HG03064 (cell line): ENCODE measurements at regions not wholly inside any gene's neighbourhood (a gene's known extent, or its start where the extent isn't known, plus 50 kb on each side); places are given as distances from the start of the nearest gene placed in this dataset.
A peak's percentile ranks its signal among the peaks of the same experiment; 100 is the strongest.
"Not testable (repeated sequence)": the region's sequence is repeated elsewhere in the genome, so short reads cannot be mapped to it uniquely, and the experiment has no call there.

ENCODE experiments used
- ATAC-seq: cut with Tn5 transposase; IDR thresholded peaks from one replicate; pipeline ENCODE4 v1.9.1; 2021; ENCODE audit warnings: low read depth; ENCODE audit not compliant: unreplicated experiment

DNA sequence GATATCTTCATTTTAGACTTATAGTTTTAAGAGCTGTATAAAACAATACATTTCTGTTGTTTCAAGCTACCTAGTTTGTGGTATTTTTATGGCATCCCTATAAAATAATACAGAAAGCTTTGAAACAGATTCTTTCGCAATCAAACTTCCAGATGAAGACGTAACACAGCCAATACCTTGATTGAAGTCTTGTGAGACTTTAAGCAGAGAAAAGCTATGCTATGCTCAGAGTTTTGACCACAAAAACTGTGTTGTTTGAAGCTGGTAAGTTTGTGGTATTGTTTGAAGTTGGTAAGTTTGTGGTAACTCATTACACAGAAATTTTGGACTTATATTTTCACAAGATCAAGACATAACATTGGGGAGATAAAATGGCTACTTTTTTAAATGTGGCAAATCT, 201.8 kb upstream of the UGT8 start:
- ATAC-seq: no peak

DNA sequence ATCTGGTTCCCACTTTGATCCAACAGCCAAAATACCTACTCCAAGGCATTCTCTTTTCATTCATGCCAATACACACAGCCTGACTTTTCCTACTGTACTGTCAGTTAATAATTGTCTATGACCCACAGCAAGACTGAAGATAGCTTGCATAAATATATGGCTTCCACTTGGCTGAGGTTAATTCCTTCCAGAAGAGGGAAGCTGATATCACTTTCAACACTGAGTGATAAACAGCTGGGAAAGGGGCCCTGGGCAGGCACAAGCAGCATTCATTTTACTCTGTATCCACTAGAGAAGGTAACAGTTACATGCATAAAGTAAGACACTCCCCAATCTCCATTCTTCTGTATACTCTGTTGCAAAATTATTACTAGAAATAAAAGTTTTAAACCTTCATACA, 200.2 kb upstream of the UGT8 start:
- ATAC-seq: no peak

DNA sequence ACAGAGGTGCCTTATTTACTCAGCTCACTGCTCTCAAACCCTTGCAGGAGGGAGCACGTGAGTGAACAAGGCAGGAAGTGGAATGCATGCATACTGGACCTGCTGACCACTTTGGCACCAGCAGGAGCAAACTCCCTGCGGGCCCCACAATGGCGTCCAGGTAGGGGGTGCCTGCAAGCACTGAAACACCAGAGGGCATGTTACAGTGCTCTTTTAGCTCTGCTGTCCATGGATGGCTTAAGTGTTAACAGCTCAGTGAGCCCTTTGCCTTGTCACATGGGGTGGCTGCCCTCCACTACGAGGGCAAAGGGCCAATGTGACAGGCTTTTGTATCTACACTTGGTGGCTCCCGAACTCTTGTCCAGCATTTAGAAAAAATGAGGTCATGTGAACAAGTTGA, 199.5 kb upstream of the UGT8 start:
- no peak for ATAC-seq

DNA sequence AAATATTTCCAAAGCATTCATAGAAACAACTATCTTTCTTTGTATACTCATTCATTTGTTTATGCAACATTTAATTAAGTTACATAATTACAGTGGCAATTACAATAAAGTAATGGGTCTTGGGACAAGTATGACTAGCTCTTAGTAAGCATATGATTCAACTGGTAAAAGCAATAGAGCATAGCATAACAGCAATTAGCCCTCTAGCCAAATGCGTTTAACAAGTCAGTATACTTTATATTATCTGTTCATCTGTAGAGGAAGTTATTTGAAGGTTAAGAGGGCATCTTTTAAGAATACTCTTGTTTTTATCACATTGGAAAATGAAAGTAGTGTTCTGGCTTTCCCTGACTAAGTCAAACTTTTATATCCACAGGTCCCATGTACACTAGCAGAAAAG, 198.1 kb upstream of the UGT8 start:
- no peak for ATAC-seq

DNA sequence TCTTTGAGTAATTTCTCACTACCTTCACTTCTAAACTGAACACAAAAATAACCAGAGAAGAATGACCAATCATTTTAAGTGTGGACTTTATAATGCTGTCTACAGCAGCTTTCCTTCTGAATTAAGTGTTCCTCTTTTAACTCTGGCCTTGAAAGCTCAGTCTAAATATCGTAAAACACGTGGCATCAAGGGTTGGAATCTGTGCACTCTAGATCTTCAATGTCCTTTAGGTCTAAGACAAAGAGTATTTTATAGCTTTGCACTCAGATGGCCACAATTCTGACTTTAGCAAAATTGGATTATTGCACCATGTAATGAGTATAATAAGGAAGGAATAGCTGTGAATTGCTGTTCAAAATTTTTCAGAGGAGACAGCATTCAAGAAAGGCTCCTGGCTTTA, 197.1 kb upstream of the UGT8 start:
- no peak for ATAC-seq

DNA sequence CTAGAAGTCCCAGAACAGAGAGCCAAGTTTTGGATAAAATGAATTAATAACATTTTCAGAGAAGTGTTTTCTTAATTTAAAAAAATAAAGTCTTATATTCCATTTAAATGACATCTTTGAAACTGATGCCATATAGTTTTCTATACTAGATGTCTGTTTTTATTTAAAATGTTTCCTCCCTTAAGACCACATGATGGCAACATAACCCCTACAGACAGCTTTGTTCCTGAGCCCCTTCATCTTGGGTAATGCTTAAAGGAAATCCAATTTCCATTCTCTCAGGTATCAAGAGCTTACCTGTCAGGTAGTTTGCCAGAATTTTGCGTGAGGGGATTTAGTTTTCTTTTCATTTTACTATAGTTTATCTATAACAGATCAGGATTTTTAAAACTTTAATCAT, 181.4 kb upstream of the UGT8 start:
- no peak for ATAC-seq

DNA sequence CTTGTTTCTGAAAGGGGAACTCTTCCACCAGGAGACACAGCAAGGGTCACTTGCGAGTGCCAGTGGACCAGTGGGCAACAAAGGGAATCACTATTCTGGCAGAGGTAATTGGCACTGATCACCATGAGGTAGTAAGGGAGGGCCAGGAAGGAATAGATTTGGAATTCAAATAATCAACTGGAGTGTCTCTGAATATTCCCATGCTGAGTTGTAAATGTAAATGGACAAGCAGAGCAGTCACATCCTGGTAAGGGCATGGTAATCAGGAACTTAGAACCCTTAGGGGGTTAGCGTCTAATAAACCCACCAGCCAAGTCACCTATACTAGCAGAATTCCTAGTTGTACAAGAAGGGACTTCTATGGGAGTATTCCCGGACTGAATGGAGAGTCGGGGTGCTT, 178.5 kb upstream of the UGT8 start:
- no peak for ATAC-seq

DNA sequence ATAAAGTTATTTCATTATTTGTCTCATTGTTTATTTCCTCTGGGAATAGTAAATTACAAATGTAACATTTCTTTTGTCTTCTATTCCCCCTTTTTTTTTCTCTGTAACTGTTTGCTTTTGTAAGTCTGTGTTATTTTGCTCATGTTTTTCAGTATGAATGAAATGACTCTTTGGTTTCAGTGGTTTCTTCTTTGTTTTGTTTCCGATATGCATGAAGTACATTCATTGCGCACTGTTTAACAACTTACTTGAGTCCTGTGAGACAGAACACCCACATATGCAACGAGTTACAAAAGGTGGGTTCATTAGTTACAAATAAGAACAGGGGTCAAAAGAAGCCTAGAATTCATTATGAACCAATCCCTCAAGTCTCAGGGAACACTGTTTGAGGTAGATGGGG, 175.0 kb upstream of the UGT8 start:
- peak; percentile 88 for ATAC-seq

DNA sequence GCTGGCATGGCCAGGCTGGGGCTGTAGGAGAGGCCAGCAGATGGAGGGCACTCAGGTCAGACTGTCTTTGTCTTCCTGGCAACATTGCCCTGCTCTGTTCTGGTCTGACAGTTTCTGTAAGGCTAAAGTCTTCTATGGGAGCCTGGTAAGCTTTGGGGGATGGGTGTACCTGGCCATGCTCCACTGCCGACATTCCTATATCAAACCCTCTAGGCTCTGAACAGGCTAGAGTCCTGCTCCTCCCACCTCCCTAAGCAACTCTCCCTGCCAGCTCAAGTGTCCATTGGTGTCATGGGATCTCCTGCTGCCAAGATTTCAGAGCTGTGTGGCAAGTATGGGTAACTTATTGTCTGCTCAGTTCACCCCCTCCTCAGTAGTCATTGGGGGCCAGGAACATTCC, 163.5 kb upstream of the UGT8 start:
- no peak for ATAC-seq

DNA sequence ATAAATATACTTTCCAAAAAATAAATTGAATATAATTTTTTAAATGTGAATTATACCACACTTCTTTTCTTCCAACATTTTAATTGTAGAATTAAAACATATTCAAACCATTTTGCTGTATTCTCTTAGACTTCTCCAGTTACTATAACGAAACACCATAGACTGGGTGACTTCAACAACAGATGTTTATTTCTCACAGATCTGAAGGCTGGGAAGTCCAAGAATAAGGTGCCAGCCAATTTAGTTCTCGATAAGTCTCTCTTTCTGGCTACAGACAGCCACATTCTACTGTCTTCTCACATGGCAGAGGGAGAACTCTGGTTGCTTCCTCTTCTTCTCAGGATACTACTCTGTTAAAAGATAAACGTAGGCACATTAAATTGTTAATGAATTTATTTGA, 155.8 kb upstream of the UGT8 start:
- ATAC-seq: no peak

DNA sequence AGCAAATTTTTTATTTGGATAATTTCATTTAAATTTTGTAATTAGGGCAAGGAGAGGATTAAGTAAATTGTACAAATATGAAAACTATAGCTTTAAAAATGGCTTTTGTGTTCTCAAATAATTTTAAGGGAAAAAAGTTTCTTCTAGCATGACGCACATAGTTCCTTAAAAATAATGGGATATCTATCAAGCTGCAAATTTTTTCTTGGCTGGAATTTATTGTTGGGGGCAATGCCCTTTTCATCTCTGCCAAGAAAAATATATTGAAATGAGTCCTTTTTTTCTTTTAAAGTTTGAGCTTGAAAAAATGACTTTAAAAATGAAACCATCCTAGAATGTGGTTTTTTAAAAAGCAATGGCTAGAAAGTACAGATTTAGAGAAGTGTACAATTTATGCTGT, 154.4 kb upstream of the UGT8 start:
- ATAC-seq: no peak

DNA sequence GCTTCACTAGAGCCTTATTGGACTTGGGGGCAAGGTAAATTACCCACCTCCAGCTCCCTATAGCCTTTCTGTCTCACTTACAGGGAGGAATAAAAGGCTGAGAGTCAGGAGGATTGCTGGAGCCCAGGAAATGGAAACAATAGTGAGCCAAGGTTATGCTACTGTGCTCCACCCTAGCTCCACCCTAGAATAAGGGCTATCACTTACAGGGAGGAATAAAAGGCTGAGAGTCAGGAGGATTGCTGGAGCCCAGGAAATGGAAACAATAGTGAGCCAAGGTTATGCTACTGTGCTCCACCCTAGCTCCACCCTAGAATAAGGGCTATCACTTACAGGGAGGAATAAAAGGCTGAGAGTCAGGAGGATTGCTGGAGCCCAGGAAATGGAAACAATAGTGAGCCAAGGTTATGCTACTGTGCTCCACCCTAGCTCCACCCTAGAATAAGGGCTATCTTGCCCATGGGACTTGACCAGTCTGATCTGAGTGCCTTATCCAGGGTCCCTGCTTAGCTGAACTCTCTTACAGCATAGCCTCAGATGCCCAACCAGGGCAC, 150.6 kb upstream of the UGT8 start:
- ATAC-seq: not testable (repeated sequence)

DNA sequence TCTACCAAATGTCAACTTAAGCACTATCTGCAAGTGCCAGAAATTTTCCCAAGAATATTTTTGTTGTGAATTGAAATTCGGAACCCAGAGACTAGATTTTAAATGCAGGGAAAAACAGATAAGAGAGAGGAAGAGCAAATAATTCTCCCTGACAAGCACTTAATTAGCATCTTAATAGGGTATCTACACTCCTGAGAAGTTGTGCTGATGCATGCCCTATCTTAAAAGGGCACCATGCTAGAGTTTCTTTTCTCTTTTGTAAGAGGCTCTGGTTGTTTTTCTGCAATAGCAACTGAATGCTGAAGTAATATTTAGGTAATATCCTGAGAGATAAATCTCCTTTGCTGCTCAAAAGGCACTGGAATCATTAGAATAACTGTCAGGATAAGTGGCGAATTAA, 139.9 kb upstream of the UGT8 start:
- ATAC-seq: no peak

DNA sequence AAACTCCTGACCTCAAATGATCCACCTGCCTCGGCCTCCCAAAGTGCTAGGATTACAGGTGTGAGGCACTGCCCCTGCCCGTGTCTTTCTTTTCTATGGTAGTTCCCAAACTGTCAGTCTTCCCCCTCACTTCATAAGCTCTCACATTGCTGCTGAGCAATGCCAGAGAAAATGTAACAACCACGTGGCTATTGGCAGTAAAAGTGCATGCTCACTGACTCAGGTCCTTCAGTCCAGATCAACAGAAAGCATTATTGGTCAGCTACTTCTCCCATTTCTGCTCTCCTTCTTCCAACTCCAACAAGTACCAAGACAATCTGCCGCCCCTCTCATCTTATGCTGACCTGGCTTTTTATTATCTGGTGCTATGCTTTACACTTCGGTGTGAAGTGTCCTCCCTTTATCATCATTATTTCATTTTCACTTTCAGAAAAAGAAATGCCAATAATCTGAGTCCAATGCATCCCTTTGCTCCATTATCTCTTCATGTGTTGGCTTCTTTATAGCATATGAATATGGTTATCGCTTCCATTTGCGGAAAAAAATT, 133.8 kb upstream of the UGT8 start:
- ATAC-seq: no peak

DNA sequence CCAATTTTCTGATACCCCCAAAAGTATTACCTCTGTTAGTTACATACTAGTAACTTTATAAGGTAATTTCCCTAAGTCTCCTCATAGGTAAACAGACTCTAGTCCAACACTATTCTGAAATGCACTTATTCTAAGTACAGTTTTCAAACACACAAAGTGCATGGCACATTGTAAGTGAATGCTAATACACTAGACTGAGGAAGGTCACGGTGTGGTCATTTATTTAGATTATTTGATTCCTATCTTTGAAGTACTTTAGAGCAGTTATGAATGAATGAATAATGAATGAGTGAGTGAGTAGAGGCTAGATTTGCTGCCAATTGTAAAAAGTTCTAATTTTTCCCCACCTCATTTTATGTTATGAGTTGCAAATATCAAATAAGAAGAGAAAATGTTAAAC, 132.8 kb upstream of the UGT8 start:
- ATAC-seq: no peak

DNA sequence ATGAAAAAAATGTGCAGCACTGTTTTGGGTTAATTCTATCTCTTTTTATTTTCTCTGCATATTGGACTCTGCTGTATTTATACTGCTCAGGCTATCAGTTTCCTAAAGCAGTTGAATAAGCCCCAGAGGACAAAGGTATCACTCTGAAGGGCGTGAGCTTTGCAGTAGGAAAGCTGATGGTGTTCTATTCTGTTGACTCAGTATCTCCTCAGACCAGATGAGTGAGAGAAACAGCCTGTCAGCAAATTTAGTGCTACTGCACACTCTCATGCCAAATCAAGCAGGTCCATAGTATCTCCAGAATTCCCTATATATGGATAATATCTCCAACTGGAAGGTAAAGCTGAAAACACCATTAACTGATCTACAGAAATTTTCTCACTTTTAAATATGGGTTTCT, 132.3 kb upstream of the UGT8 start:
- ATAC-seq: no peak

DNA sequence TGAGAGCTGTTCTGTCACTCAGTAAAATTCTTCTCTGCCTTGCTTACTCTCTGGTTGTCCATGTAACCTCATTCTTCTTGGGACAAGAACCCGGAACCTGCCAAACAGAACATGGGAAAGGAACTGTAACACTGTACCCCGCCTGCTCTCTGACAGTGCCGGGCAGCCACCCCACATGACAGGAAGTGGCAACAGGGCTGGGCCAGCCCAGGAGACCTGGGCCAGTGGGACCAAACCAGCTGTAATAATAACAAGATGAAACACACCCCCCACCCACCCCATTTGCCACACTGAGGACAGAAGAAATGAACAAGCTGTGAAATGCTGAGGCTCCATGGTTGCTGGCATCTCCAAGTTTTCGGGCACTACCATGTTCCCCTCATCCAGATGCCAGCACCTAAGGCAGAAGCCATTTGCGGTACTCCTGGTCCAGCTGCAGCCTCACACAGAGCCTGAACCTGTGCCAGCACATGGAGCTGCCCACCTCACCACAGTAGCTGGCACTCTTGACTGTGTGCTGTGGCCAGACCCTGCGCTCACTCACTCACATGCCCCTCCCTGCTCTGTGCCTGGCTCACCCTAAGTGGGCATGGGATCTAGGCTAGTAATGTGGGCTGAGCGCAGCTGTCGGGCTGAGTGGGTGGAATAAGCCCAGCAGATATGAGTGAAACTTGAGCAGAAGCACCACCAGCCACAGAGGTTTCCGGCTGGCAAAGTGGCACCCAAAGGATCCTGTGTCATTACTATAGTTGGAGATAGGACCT, 126.2 kb upstream of the UGT8 start:
- ATAC-seq: no peak

DNA sequence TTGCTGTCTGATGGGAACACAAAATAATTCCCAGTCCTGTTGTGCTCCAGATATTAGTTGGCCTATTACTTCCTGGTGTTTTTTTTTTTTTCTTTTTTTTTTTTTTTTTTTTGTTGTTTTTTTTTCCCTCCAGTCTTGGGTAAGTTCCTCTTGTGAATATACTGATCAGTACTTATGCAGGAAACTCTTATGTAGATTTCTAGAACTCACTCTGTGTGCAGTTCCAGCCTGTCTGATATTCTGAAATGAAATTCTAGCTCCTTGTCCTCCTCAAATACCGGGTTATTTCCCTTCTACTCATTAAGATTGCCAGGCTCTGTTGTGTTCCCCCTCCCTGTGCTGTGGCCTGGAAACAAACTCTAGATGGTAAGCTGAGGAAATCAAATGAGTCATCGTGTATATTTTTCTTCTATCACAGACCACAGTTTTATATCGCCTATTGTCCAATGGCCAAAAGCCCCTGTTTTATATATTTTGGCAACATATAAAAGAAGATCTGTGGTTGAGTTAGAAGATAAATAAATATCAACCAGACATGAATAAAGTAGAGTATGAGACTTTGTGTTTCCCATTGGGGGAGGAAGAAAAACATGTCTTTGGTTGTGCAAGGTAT, 124.3 kb upstream of the UGT8 start:
- ATAC-seq: no peak

DNA sequence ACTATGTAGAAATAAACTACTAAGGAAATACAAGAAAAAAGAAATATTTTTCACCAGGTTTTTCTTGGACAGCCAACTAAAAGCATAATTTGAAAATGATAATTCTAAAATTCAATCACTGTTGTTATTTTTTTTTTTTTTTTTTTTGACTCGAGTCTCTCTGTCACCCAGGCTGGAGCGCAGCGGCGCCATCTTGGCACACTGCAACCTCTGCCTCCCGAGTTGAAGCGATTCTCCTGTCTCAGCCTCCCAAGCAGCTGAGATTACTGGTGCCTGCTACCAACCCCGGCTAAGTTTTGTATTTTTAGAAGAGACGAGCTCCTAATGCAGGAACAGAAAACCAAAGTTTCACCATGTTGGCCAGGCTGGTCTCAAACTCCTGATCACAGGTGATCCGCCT, 122.3 kb upstream of the UGT8 start:
- no peak for ATAC-seq

DNA sequence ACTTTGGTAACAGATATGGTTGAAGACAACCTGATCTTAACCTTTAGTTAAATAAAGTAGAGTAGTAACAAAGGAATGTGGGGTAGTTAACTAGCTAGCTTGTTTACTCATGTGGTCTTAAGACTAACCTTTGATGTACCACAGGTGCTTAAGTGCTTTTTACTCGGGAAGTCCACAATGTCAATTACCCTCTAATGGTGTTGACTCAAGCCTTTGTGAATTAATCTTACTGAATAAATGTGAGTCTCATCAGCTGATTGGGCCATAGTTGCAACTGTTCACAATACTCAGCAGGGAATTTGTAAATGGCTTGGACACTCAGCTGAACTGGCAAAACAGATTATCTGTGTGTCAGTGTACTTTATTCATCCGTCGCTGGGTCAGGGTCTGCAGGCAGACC, 119.0 kb upstream of the UGT8 start:
- ATAC-seq: no peak

DNA sequence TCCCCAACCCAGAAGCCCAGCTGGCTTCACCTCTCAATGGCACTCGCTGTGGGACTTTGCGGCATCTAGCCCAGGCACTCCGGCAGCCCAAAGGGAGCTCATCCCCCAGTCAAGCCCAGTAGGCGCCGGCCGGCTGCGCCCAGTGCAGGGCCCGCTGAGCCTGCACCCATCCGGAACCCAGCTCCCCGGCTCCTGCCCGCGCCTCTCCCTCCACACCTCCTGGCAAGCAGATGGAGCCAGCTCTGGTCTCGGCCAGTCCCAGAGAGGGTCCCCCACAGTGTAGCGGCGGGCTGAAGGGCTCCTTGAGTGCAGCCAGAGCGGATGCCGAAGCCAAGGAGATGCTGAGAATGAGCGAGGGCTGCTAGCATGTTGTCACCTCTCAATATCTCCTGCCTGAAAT, 116.8 kb upstream of the UGT8 start:
- no peak for ATAC-seq

DNA sequence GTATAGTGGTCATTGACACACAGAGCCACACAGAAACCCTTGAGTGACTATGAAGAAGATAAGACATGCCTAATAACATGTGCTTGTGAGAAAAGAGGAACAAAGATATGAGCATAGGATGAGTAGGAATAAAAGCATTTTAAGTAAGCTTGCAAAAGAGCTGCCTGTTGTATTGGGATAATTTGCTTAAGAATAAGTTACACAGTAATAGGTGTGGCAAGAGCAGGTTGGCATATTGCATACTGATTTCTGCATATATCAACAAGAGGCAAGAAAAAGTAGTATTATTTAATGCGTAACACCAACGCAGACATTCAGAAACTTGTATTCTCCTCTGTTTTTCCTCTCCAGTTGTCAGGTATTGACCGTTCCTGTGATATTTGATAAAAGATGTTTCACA, 111.5 kb upstream of the UGT8 start:
- no peak for ATAC-seq
